Inflammatory macrophage treated with lipopolysaccharide for 4 hours (primary cell): ENCODE measurements at regions not wholly inside any gene's neighbourhood (a gene's known extent, or its start where the extent isn't known, plus 50 kb on each side); places are given as distances from the start of the nearest gene placed in this dataset.
"Not testable (repeated sequence)": the region's sequence is repeated elsewhere in the genome, so short reads cannot be mapped to it uniquely, and the experiment has no call there.

Experiments
- DNase-seq: peaks from one replicate; pipeline ENCODE4 v3.0.0-alpha.2; 2020

GRCh38 chr2:193883820-193884219 is 1689.1 kb upstream of the TMEFF2 start:
- DNase-seq = no peak

- no peak for DNase-seq
Measured at GRCh38 chr2:193876980-193877379, 1682.2 kb upstream of the TMEFF2 start.

- no peak for DNase-seq
Measured at GRCh38 chr2:193869564-193869963, 1674.8 kb upstream of the TMEFF2 start.

GRCh38 chr2:193868833-193869232 is 1674.1 kb upstream of the TMEFF2 start:
- no peak for DNase-seq

GRCh38 chr2:193868132-193868531 is 1673.4 kb upstream of the TMEFF2 start:
- no peak for DNase-seq

- no peak for DNase-seq
Measured at GRCh38 chr2:193867454-193867853, 1672.7 kb upstream of the TMEFF2 start.

- no peak for DNase-seq
Measured at GRCh38 chr2:193861557-193861956, 1666.8 kb upstream of the TMEFF2 start.

- DNase-seq = no peak
Measured at GRCh38 chr2:193847991-193848390, 1653.3 kb upstream of the TMEFF2 start.

GRCh38 chr2:193847130-193847529 is 1652.4 kb upstream of the TMEFF2 start:
- DNase-seq = no peak

- DNase-seq = no peak
Measured at GRCh38 chr2:193845604-193846003, 1650.9 kb upstream of the TMEFF2 start.

- DNase-seq = no peak
Measured at GRCh38 chr2:193843675-193844074, 1648.9 kb upstream of the TMEFF2 start.

GRCh38 chr2:193841384-193842150 is 1646.8 kb upstream of the TMEFF2 start:
- DNase-seq = no peak

- DNase-seq = no peak
Measured at GRCh38 chr2:193837111-193837738, 1642.5 kb upstream of the TMEFF2 start.

- DNase-seq = not testable (repeated sequence)
Measured at GRCh38 chr2:193836424-193837006, 1641.8 kb upstream of the TMEFF2 start.

GRCh38 chr2:193833895-193834294 is 1639.2 kb upstream of the TMEFF2 start:
- not testable (repeated sequence) for DNase-seq

- DNase-seq = no peak
Measured at GRCh38 chr2:193824474-193824873, 1629.7 kb upstream of the TMEFF2 start.

GRCh38 chr2:193818801-193819499 is 1624.2 kb upstream of the TMEFF2 start:
- DNase-seq = no peak

GRCh38 chr2:193816008-193816407 is 1621.3 kb upstream of the TMEFF2 start:
- no peak for DNase-seq

GRCh38 chr2:193810533-193810932 is 1615.8 kb upstream of the TMEFF2 start:
- no peak for DNase-seq

- DNase-seq = no peak
Measured at GRCh38 chr2:193808877-193809276, 1614.1 kb upstream of the TMEFF2 start.

- DNase-seq = no peak
Measured at GRCh38 chr2:193806088-193806774, 1611.5 kb upstream of the TMEFF2 start.

GRCh38 chr2:193796847-193797246 is 1602.1 kb upstream of the TMEFF2 start:
- DNase-seq = no peak

- no peak for DNase-seq
Measured at GRCh38 chr2:193793914-193794313, 1599.2 kb upstream of the TMEFF2 start.
